DMS153 (cell line): ENCODE measurements at regions not wholly inside any gene's neighbourhood (a gene's known extent, or its start where the extent isn't known, plus 50 kb on each side); places are given as distances from the start of the nearest gene placed in this dataset.

ENCODE experiments used
- DNase-seq: peaks from one replicate; lab custom pipeline; 2025; lab: John Stamatoyannopoulos, UW

- no peak for DNase-seq
Observed at GRCh38 chr10:83580373-83581012, 558.8 kb upstream of the GHITM start.

DNA sequence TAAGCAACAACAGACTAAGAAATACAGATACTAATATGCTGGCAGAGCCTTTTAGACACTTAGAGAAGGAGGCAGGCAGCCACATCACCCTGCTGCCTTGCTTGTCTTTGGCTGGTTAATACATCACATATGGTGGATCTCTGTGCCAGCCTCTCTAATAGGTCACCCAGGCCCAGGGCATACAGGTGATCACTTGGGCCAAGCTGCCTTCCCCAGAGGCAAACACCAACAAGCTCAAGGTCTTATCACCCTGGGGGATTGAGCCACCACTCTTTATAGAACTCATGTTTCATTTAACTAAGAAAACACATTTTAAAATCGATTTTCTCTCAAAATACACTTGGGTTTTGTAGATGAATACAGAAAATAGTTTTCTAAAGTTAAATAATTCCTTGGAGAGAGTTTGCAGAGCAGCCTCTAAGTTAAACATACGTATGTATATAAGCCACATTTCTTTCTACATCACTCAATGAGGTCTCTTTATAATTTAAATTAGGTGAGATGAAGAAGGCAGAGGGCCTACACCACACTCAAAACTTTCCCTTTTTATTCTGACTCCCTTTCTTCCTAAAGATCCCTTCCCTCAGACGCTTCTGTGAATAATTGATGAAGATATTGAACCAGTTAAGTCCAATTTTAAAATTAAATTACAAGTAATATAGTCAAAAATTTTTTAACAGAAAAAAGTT, 556.8 kb upstream of the GHITM start:
- DNase-seq, result no peak

DNA sequence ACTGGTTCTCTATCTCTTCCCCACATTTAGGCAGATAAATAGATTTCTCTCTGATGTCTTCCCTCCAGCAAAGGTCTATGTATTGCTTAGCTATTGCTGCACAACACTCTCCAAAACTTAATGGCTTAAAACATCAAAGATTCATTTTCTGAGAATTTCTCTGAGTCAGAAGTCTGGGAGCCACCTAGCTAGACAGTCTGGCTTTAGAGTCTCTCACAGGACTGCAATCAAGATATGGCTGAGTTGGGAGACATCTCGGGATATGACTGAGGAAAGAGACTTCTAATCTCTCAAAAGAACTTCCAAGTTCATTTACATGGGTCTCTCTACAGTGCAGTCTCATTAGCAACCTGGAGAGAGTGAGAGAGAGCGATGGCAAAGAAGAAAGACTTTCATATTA, 553.6 kb upstream of the GHITM start:
- DNase-seq, result no peak

- DNase-seq, result no peak
Observed at GRCh38 chr10:83592337-83592935, 546.9 kb upstream of the GHITM start.

- DNase-seq, result no peak
Observed at GRCh38 chr10:83603708-83604107, 535.6 kb upstream of the GHITM start.

DNA sequence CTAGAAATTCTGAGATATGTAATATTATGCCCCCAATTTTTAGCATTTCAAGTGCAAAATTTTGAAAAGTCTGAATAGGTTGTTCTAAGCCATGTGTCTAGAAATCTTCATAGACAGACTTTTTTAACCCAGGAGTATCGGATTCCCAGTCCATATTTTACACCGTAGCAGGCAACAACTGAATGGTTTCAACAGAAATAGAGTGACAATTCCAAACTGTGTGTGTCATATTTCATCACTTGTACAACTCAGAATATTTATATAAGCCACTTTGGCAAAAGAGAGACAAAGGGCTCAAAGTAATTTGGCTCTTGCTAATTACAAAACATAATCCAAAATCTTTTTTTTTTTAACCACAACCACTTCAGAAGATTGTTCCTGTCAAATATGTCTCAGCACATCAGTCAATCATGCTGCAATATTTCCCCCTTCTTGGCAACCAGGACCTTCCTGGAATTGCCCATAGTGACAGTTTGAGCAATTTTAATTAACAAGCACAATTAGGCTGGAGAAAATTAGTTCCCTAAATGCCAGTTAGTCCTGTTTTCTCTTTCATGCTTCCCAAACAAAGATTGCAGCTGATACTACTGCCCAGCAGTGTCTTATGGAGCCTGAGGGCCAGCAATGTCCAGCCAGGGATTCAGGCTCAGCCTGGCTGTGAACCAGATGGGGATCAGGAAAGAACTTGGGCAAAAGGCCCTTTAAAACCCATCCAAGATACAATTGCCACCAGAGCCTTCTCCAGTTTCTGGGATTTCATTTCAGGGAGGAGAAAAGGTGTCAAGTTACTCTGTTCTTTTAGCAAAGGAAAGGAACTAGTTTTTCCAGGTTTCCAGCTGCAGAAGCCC, 533.3 kb upstream of the GHITM start:
- DNase-seq, result no peak

DNA sequence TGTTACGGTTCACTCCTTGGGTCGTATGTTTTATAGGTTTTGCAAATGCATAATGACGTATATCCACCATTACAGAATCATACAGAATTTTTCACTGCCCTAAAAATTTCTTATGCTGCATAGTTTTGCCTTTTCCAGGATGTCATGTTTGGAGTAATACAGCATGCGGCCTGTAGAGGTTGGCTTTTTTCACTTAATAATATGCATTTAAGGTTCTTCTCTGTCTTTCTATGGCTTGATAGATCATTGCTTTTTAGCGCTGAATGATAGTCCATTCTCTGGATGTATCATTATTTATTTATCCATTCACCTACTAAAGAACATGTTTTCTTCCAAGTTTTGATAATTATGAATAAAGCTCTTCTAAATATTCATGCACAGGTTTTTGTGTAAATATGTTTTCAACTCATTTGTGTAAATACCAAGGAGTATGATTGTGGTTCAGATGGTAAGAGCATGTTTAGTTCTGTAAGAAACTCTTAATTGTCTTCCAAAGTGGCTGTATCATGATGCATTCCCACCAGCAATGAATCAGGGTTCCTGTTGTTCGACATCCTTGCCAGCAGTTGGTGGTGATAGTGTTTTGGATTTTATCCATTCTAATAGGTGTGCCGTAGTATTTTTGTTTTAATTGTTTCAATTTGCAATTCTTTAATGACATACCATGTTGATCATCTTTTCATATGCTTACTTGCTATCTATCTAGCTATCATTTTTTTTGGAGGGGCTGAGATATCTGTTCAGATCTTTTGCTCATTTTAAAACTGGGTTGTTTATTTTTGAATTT, 531.2 kb upstream of the GHITM start:
- DNase-seq, result no peak

DNA sequence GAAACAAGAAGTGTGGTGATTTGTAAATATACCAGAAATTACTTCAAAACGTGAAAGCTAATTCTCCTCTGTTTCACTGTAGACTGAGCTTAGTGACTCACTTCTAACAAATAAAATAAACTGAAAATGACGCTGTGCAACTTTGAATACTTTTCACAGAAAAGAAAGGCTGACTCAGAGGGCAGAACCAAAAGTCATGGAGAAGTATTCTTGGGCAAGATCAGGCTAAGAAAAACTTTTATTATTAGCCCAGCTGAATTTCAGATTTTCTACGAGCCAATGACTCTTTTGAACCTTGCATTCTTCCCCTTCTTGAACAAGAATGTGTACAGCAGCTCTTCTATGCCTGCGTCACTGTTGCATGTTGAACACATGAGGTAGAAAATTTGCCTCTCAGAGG, 527.3 kb upstream of the GHITM start:
- DNase-seq, result no peak

DNA sequence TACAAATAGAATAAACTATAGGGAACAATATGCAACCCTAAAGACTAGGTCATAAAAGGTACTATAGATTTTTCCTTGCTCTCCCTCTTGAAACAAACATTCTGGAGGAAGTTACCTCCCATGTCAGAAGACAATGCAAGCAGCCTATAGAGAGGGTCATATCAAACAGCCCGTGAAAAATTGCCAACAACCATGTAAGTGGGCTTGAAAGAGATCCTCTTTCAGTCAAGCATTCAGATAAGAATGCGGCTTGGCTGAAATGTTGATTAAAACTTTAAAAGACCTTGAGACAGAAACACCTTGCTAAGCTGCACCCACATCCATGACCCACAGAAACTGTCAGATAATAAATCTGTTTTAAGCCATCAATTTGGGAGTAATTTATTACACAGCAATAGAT, 526.6 kb upstream of the GHITM start:
- no peak for DNase-seq

GRCh38 chr10:83617172-83617571, 522.1 kb upstream of the GHITM start:
- DNase-seq, result no peak

- DNase-seq, result no peak
Observed at GRCh38 chr10:83617692-83618545, 521.4 kb upstream of the GHITM start.

- no peak for DNase-seq
Observed at GRCh38 chr10:83625831-83626360, 513.4 kb upstream of the GHITM start.

DNA sequence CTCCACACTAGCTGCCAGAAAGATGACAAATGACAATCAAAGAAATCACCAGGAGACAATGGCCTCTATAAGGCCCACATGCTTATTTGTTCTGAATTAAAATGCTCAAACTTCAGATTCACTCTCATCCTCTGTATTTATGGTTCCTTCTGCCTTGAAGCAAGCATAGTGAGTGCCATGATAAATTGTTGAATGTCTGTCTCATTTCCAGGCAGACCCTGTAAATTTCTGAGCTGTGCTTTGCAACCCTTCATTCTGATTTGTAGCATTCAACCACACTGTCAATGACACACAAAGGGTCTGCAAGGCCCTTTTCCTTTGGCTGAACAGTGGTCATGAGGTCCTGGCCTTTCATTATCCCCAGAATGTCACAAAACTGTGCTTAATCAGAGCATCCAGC, 506.6 kb upstream of the GHITM start:
- no peak for DNase-seq

GRCh38 chr10:83633547-83633946, 505.8 kb upstream of the GHITM start:
- no peak for DNase-seq

GRCh38 chr10:83636826-83637225, 502.5 kb upstream of the GHITM start:
- DNase-seq, result no peak

- DNase-seq, result no peak
Observed at GRCh38 chr10:83647526-83647925, 491.8 kb upstream of the GHITM start.

GRCh38 chr10:83648201-83648600, 491.1 kb upstream of the GHITM start:
- no peak for DNase-seq

- DNase-seq, result no peak
Observed at GRCh38 chr10:83649471-83649870, 489.8 kb upstream of the GHITM start.

- no peak for DNase-seq
Observed at GRCh38 chr10:83654689-83655088, 484.6 kb upstream of the GHITM start.

DNA sequence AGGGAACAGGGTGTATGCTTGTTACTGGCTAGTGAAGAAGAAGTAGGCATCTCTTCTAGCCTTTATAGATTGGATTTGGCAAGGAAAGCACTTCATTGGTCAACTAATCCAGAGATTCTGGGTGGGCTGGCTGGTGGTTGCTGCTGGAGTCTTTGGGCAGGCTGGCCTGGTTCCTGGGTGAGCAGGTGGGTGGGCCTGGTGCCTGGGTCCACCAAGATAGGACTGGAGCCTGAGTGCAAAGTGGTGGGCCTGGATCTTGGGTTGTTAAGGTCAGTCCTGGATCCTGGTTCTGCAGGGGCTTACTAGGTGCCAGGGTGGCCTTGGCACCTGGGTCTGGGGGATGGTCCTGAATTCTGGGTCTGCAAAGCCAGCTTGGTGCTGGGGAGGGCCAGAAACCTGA, 482.4 kb upstream of the GHITM start:
- DNase-seq, result no peak

DNA sequence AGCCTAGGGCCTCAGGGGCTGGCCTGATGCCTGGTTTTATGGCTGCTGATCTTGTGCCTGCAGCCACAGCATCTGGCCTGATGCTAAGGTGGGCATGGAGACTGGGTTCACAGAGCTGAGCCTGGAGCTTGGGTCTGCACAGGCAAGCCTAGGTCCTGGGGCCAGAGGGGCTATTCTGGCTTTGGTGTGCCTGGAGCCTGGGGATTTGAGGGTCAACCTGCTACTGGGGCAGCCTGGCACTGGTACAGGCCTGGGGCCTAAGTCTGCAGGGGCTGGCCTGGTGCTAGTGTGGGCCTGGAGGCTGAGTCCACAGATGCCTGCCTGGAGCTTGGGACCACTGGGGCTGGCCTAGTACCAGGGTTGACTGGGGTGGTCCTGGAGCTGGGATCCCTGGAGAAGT, 481.8 kb upstream of the GHITM start:
- no peak for DNase-seq
